ENCODE measurements at regions not wholly inside any gene's neighbourhood (a gene's known extent, or its start where the extent isn't known, plus 50 kb on each side); places are given as distances from the start of the nearest gene placed in this dataset.

GRCh38 chr1:67573311-67573872 is 111.6 kb upstream of the GADD45A start:
- H3K27me3 ChIP-seq, result no peaks in the 10 kb centered on the region
- no peak overlapping the region for H3K4me3 ChIP-seq
- no peak for TF ChIP-seq POLR2AphosphoS5 (IDR thresholded peaks at IDR 0.05)
- TF ChIP-seq, protein P1, sequence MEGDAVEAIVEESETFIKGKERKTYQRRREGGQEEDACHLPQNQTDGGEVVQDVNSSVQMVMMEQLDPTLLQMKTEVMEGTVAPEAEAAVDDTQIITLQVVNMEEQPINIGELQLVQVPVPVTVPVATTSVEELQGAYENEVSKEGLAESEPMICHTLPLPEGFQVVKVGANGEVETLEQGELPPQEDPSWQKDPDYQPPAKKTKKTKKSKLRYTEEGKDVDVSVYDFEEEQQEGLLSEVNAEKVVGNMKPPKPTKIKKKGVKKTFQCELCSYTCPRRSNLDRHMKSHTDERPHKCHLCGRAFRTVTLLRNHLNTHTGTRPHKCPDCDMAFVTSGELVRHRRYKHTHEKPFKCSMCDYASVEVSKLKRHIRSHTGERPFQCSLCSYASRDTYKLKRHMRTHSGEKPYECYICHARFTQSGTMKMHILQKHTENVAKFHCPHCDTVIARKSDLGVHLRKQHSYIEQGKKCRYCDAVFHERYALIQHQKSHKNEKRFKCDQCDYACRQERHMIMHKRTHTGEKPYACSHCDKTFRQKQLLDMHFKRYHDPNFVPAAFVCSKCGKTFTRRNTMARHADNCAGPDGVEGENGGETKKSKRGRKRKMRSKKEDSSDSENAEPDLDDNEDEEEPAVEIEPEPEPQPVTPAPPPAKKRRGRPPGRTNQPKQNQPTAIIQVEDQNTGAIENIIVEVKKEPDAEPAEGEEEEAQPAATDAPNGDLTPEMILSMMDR (IDR thresholded peaks at IDR 0.05), result no peak
- no peak for TF ChIP-seq EP300 (IDR thresholded peaks at IDR 0.05)
- DNase-seq, result no peak
- H3K36me3 ChIP-seq, result no peaks in the 10 kb centered on the region
- no peak overlapping the region for H3K27ac ChIP-seq
- intact Hi-C loops (cut with DNase I), result no loop called here
- H3K9me3 ChIP-seq, result no peaks in the 10 kb centered on the region
- WGBS, 2 donors, result 90 to 92% methylated on average over 1 of the region's 1 CpG
- H3K4me1 ChIP-seq, result peaks cover 0 to 30% (median 19%) of the 10 kb centered on the region in 4 donors

DNA sequence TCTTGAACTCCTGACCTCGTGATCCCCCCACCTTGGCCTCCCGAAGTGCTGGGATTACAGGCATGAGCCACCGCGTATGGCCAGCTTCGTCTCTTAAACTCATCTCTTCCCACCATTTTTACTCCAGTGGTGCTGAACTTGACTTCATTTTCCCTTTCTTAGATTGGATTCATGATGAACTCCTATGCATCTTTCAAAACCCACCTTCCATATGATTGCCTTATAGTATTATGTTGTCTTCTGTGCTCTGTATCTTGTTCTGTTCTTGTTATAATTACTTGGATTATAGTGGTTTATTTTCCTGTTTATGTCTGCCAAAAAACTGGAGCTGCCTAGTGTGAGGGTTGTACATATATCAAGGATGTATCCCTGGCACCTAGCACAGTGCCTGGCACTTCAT is 110.8 kb upstream of the GADD45A start:
- Histone ChIP-seq H3K36me3 (no peaks in the 10 kb centered on the region), H3K4me1 (peaks cover 0 to 30% (median 19%) of the 10 kb centered on the region in 4 donors), H3K9me3 (no peaks in the 10 kb centered on the region), H3K27me3 (no peaks in the 10 kb centered on the region), H3K27ac (no peak overlapping the region), H3K4me3 (no peak overlapping the region)
- TF ChIP-seq POLR2AphosphoS5 (IDR thresholded peaks at IDR 0.05) (no peak), EP300 (IDR thresholded peaks at IDR 0.05) (no peak), POLR2A (IDR thresholded peaks at IDR 0.05) (no peak)
- TF ChIP-seq, protein P1 (IDR thresholded peaks at IDR 0.05), result no peak
- 92% methylated on average over 5 of the region's 5 CpGs for WGBS, 2 donors
- intact Hi-C loops (cut with DNase I), result no loop called here
- no peak for DNase-seq

DNA sequence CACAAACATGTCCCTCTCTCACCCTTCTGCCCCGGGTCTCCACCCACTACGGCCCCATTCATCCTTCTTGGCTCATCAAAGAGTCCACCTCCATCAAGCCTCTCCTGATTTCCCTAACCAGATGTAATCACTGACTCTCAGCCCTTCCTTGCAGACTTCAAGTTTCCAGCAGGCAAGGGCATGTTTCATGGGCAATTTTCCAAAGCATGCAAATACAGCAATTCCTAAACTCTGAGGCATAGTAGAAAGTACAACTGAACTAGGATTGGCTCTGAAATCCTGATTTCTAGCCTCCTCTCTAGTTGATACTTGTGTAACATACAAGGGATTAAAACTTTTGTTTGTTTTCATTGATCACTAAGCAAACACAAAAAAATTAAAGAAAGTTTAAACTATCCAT is 109.1 kb upstream of the GADD45A start:
- H3K9me3 ChIP-seq, result no peaks in the 10 kb centered on the region
- TF ChIP-seq POLR2A (IDR thresholded peaks at IDR 0.05) (no peak), POLR2AphosphoS5 (IDR thresholded peaks at IDR 0.05) (no peak), EP300 (IDR thresholded peaks at IDR 0.05) (no peak)
- TF ChIP-seq, protein P1 (IDR thresholded peaks at IDR 0.05), result no peak
- intact Hi-C loops (cut with DNase I), result no loop called here
- 86 to 88% methylated on average over 2 of the region's 2 CpGs for WGBS, 2 donors
- no peak for DNase-seq
- H3K27me3 ChIP-seq, result no peaks in the 10 kb centered on the region
- no peak overlapping the region for H3K27ac ChIP-seq
- H3K4me3 ChIP-seq, result no peak overlapping the region
- peaks cover 0 to 18% (median 14%) of the 10 kb centered on the region in 4 donors for H3K4me1 ChIP-seq
- no peaks in the 10 kb centered on the region for H3K36me3 ChIP-seq

GRCh38 chr1:67576474-67576873 is 108.5 kb upstream of the GADD45A start:
- TF ChIP-seq, protein P1 (IDR thresholded peaks at IDR 0.05), result no peak
- TF ChIP-seq POLR2AphosphoS5 (IDR thresholded peaks at IDR 0.05) (no peak), POLR2A (IDR thresholded peaks at IDR 0.05) (no peak), EP300 (IDR thresholded peaks at IDR 0.05) (no peak)
- intact Hi-C loops (cut with DNase I), result no loop called here
- Histone ChIP-seq H3K36me3 (no peaks in the 10 kb centered on the region), H3K27me3 (no peaks in the 10 kb centered on the region), H3K27ac (no peak overlapping the region), H3K4me1 (peaks cover 0 to 15% (median 14%) of the 10 kb centered on the region in 4 donors), H3K9me3 (no peaks in the 10 kb centered on the region), H3K4me3 (no peak overlapping the region)
- 91 to 96% methylated on average over 5 of the region's 5 CpGs for WGBS, 2 donors
- no peak for DNase-seq

GRCh38 chr1:67577646-67578045 is 107.4 kb upstream of the GADD45A start:
- no peak for DNase-seq
- Histone ChIP-seq H3K36me3 (no peaks in the 10 kb centered on the region), H3K27ac (no peak overlapping the region), H3K27me3 (no peaks in the 10 kb centered on the region), H3K4me3 (no peak overlapping the region), H3K9me3 (no peaks in the 10 kb centered on the region), H3K4me1 (peaks cover 0 to 5% (median 4%) of the 10 kb centered on the region in 4 donors)
- 94 to 97% methylated on average over 3 of the region's 3 CpGs for WGBS, 2 donors
- intact Hi-C loops (cut with DNase I), result no loop called here
- no peak for TF ChIP-seq POLR2A (IDR thresholded peaks at IDR 0.05)

All from sigmoid colon (tissue), 6 donors.